GM18520 (cell line): ENCODE measurements at regions not wholly inside any gene's neighbourhood (a gene's known extent, or its start where the extent isn't known, plus 50 kb on each side); places are given as distances from the start of the nearest gene placed in this dataset.

Experiments
- ATAC-seq: cut with Tn5 transposase; IDR thresholded peaks from one replicate; pipeline ENCODE4 v1.9.1; 2021; ENCODE audit not compliant: unreplicated experiment

- no peak for ATAC-seq
Measured at GRCh38 chr2:217749008-217749407, 253.8 kb downstream of the TNS1 start.

DNA sequence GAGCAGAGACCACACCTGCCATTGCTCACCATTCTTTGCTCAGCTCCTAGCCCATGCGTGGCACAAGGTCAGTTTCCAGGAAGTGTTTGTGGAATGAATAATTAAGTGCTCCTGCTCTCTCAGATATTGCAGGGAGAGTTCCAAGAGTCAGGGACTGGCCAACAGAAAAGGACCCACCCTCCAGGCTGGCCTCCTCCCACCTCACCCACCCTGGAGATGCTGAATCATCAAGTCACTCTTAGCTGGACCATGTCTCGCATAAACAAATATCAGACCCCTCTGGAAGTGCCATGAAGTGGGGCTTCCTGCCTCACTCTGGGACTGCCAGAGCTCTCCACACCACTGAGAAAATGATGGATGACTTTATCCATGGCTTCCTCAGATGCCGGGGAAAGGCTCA, 256.0 kb downstream of the TNS1 start:
- ATAC-seq, result no peak

DNA sequence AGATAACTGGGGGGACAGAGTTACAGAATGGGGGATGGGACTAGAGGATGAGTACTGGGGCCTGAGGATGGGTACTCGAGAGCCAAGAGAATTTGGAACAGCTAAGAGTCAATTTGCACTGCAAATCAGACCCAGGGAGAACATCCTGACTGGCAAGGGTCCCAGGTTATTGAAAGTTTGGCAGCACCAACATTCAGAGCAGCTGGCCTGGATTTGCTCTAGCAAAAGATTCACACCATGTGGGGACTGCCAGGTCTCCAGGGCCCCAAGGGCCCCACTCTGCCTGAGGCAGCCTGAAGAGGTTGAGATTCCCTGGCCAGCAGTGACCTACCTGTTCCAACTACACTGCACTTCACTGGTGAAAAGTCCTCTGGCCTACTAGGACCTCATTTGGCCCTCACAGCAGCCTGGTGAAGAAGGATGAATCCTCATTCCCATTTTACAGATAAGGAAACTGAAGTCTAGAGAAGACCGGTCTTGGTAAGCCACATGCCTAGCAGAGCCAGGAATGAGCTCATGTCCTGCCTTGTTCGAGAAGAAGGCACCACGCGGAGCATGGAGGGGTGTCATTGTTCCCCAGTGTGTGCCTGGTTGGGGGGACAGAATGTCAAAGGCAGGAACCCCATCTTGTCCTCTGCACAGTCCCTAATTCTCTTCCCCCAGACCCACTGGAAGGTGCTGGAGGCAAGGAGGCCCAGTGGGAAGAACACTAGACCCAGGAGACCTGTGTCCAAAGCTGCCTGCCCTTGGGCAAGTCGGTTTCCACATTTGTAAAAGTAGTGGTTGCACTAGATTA, 258.6 kb downstream of the TNS1 start:
- no peak for ATAC-seq

GRCh38 chr2:217743407-217743806, 259.4 kb downstream of the TNS1 start:
- no peak for ATAC-seq

DNA sequence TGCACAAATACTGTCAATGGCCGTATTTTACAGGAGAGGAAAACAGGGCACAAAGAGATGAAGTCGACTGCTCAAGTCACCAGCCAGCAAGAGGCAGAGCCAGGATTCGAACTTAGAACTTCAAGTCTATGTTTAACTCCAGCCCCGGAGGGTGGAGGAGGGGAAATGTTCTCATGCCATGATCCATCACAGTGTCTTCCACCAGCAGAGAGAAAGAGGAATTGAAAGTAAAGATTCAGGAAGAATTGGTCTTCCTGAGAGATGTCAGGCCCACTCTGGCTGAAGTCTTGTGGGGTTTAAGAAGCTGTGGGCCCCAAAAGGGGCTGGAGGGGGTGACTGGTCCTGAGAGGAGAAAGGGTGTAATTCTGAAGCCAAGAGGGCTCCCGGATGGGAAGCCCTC, 260.0 kb downstream of the TNS1 start:
- ATAC-seq, result no peak

DNA sequence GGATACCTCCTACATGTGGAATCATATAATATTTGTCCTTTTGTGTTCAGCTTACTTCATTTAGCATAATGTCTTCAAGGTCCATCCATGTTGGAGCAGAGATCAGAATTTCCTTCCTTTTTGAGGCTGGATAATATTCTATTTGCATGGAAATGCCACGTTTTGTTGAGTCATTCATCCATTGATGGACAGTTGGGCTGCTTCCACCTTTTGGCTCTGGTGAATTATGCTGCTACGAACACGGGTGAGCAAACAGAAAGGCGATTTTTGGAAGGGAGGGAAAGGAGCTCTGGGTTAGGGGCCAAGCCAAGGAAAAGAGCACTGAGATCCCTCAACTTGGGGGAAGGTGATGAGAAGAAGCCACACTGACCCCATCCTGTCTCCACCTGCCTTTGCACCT, 260.5 kb downstream of the TNS1 start:
- no peak for ATAC-seq

- ATAC-seq, result no peak
Measured at GRCh38 chr2:217741381-217741955, 261.3 kb downstream of the TNS1 start.

GRCh38 chr2:217740756-217741155, 262.0 kb downstream of the TNS1 start:
- no peak for ATAC-seq

- no peak for ATAC-seq
Measured at GRCh38 chr2:217740178-217740577, 262.6 kb downstream of the TNS1 start.

DNA sequence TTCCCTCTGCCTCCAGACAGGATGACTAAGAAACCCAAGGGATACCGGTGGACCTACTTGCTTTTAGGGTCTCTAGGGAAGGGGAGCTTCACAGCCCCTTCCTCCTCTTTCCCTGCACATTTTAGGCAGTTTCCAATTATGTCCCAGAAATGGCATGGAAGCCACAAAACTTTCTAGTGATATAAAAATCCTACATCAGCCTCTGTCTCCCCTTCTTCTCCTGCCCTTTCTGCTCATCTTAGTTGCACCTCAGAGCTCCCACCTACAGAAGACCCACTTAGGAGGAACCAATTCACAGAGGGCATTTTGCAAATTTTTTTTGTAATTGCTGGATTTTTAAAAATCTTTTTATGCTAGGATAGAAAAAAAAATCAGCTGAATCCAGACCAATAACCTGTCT, 263.1 kb downstream of the TNS1 start:
- ATAC-seq, result no peak

- ATAC-seq, result no peak
Measured at GRCh38 chr2:217738061-217738460, 264.7 kb downstream of the TNS1 start.

DNA sequence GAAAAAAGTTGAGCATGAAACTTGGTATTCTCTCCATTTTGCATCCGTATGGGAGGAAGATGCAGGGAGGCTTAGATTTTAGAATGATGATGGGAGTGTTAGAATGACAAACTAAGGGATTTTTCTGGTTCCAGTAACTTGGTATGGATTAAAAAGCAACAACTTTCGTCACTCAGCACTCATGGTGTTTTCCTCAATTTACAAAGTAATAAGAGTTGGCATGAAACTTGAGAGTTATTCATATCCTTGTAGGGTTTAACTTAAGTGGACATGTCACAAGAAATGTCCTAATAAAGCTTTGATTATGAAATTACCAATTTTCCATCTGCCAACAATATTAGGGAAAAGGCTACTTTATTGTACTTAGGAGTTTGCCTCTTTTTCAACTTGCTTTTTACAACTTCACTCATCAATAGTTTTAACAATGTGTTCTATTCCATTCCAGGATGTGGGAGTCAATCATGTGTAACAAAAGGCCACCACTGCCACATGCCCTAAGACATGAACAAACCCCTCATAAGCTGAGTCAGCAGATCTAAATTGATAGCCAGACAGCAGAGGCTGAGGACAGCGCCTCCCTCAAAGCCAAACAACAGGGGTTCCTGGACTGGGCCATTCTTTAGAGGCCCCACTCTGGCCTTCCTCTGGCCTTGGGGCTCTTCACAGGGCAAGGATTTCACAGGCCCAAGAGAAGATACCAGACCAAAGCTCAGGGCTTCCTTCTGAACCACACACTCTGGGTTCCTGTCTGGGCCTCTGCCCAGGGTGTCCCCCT, 265.8 kb downstream of the TNS1 start:
- no peak for ATAC-seq

- ATAC-seq, result no peak
Measured at GRCh38 chr2:217735899-217736298, 266.9 kb downstream of the TNS1 start.

DNA sequence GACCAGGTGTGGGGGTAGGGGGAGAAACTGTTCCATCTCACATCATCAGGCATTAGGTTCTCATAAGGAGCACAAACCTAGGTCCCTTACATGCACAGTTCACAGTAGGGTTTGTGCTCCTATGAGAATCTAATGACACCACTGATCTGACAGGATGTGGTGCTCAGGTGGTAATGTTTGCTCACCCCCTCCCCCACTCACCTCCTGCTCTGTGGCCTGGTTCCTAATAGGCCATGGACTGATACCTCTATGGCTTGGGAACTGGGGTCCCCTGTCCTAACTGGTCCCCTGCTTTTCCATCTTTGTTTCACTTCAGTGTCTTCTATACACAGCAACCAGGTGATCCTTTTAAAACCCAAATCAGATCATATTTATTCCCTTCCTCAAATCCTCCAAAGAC, 267.8 kb downstream of the TNS1 start:
- ATAC-seq, result no peak

DNA sequence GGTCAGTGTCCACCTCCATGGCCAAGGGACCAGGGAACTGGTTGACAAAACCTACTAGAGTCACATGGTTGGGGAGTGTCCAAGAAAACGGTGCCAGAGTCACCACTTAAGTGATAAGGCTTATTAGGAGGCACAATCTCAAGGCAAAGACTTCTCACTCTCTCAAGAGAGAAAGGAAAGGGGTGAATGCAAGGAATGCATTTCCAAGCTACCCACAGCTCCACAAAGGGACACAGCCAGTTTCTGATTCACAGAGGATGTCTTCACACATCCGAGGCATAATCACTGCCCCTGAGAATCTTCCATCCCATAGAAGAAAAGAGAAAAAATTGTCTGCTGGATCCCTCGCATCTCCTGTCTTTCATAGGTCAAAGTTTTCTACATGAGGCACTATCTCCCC, 269.3 kb downstream of the TNS1 start:
- ATAC-seq, result no peak

- ATAC-seq, result no peak
Measured at GRCh38 chr2:217732992-217733391, 269.8 kb downstream of the TNS1 start.

DNA sequence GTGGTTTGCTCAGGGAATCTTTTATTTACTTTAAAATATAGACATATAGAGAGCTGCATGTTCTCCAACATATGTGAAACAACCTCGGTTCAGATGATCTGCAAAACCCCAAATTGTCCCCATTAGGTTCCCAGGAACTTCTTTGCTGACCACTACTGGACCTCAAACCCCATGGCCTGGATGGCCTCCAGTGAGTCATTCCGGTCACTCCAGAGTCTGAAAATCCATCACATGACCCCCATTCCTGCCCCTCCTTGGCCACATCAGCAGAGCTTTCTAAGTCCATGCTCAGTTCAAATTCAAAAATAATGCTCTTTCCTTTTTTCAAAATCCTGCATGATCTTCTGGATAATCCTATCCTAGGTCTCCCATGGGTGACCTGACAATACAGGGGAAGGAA, 271.0 kb downstream of the TNS1 start:
- ATAC-seq, result no peak

GRCh38 chr2:217729421-217730053, 273.3 kb downstream of the TNS1 start:
- no peak for ATAC-seq

GRCh38 chr2:217727801-217728200, 275.0 kb downstream of the TNS1 start:
- ATAC-seq, result no peak

DNA sequence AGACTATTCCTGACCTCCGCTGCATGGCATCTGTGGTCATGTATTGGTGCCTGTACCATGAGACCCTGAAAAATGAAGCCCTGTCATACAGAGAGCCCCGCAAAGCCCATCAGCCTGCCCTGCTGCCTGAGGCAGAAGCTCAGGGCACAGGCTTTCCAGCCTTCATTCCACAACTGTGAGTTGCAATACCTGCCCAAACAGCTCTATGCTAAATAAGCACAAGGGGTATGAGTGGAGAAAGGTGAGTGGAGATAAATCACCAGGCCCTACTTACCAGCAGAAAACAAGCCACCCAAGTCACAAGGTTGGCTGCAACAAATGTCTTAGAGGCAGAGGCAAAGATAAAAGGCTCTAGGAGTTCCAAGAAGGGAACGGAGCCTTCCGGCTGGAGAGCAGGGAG, 277.4 kb downstream of the TNS1 start:
- ATAC-seq, result no peak

GRCh38 chr2:217724471-217724870, 278.3 kb downstream of the TNS1 start:
- no peak for ATAC-seq

DNA sequence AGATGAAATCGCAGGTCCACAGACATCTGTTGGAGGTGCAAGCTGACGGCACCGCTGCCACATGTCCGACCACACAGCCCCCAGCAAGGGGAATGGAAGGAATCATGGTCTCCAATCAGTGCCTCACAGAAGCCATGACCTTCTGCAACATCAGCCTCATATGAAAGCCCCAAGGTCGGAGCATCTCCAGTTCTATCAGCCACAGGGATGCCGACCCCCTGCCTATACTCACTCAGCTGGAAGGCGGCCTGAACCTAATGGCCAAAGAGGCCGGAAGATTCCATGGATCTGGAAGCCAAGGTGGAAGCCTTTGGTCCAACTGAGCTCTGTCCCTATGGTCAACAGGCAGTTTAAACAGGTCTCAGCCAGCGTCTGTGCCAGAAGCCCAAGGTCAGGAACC, 278.8 kb downstream of the TNS1 start:
- ATAC-seq, result no peak
